Uterus (tissue), 2 donors: ENCODE measurements at regions not wholly inside any gene's neighbourhood (a gene's known extent, or its start where the extent isn't known, plus 50 kb on each side); places are given as distances from the start of the nearest gene placed in this dataset.

Experiments used
- CTCF ChIP-seq, 4 experiments: fragments of 200-600 bp in 2 of 4; fragments of 450-650 bp in 2 of 4; sonication (generic) in 2 of 4; IDR thresholded peaks; one replicate each; pipeline ENCODE4 v1.5.1; 2016 to 2019; ENCODE audit warnings: antibody characterized with exemption in 4 of 4, mild to moderate bottlenecking in 2 of 4, moderate library complexity in 1 of 4
- POLR2A ChIP-seq, 2 donors: fragments of 450-650 bp; IDR thresholded peaks; one replicate each; pipeline ENCODE4 v1.6.1; 2016; ENCODE audit warnings: antibody characterized with exemption in 2 of 2, mild to moderate bottlenecking in 1 of 2, moderate library complexity in 1 of 2

GRCh38 chr6:81643156-81643555 is 109.3 kb downstream of the TENT5A start:
- TF ChIP-seq CTCF (IDR thresholded peaks at IDR 0.05) (no peak), POLR2A (IDR thresholded peaks at IDR 0.05) (no peak)
